Gastroesophageal sphincter (tissue), 4 donors: ENCODE measurements at regions not wholly inside any gene's neighbourhood (a gene's known extent, or its start where the extent isn't known, plus 50 kb on each side); places are given as distances from the start of the nearest gene placed in this dataset.

ENCODE experiments used
- ATAC-seq: fragments of 150-250 bp; one replicate; pipeline ENCODE4 v1.9.1; 2016; ENCODE audit warnings: mild to moderate bottlenecking, moderate library complexity
- H3K27ac ChIP-seq, 4 donors: fragments of 200-600 bp; sonication (generic) in 3 of 4; 1 replicate in 3 of 4; 2 replicates in 1 of 4; pipeline ENCODE4 v1.5.1; 2016 to 2019
- H3K27me3 ChIP-seq: fragments of 200-600 bp; sonication (generic); one replicate; pipeline ENCODE4 v1.5.1; 2019
- H3K36me3 ChIP-seq, 2 donors: fragments of 200-600 bp; sonication (generic); one replicate each; pipeline ENCODE4 v1.5.1; 2019; ENCODE audit warnings: control low read depth in 1 of 2
- H3K4me1 ChIP-seq, 3 donors: fragments of 200-600 bp; sonication (generic); 1 replicate in 2 of 3; 2 replicates in 1 of 3; pipeline ENCODE4 v1.5.1; 2016 to 2019; ENCODE audit warnings: control low read depth in 2 of 3
- H3K4me3 ChIP-seq, 2 donors: fragments of 200-600 bp; sonication (generic); one replicate each; pipeline ENCODE4 v1.5.1; 2019; ENCODE audit warnings: mild to moderate bottlenecking in 1 of 2, moderate library complexity in 1 of 2
- H3K9me3 ChIP-seq, 3 donors: fragments of 200-600 bp; sonication (generic); one replicate each; pipeline ENCODE4 v1.5.1; 2017 to 2019; ENCODE audit warnings: control low read depth in 2 of 3
- EP300 ChIP-seq: sonication (generic); formaldehyde crosslinking; IDR thresholded peaks from one replicate; pipeline ENCODE4 v1.6.1; 2017; ENCODE audit warnings: antibody characterized with exemption, mild to moderate bottlenecking
- POLR2A ChIP-seq, 2 donors: fragments of 450-650 bp; IDR thresholded peaks; one replicate each; pipeline ENCODE4 v1.6.1; 2017; ENCODE audit warnings: antibody characterized with exemption in 2 of 2, mild to moderate bottlenecking in 2 of 2, moderate library complexity in 1 of 2
- POLR2AphosphoS5 ChIP-seq: sonication (generic); formaldehyde crosslinking; IDR thresholded peaks from one replicate; pipeline ENCODE4 v1.6.1; 2017; ENCODE audit warnings: antibody characterized with exemption
- WGBS, 2 donors: methylation state at CpG; one replicate each; pipeline ENCODE4 v1.1.5; 2018; ENCODE audit warnings: low coverage in 1 of 2; 5-methylcytosine and 5-hydroxymethylcytosine counted together
- TF ChIP-seq, protein P1 (sequence below), 4 experiments: fragments of 200-600 bp in 2 of 4; fragments of 450-650 bp in 2 of 4; sonication (generic) in 1 of 4; IDR thresholded peaks; one replicate each; pipeline ENCODE4 v1.5.1; 2017 to 2019; ENCODE audit warnings: antibody characterized with exemption in 4 of 4, mild to moderate bottlenecking in 2 of 4, moderate library complexity in 2 of 4

- WGBS, 2 donors, result 87 to 100% methylated on average over 3 to 5 of the region's 5 CpGs
- ATAC-seq, result no peak
- H3K4me3 ChIP-seq, result no peak overlapping the region
Measured at GRCh38 chr4:152020073-152020472, 259.3 kb upstream of the GATB start.

DNA sequence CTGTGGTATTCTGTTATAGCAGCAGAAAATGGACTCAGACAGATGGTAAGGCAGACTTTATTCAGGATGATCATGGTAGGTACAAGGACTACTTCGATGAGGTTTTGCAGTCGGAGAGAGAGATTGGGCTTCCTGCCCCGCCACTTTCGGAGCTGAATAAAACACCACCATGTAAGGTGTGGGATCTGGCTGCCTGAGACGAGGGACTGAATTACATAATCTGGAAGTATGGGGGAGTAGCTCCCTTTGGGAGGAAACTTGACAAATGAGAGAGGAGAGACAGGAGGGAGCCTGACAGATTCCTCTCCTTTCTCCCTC, 255.5 kb upstream of the GATB start:
- H3K4me3 ChIP-seq, result no peak overlapping the region
- no peaks in the 10 kb centered on the region for H3K4me1 ChIP-seq
- no peaks in the 10 kb centered on the region for H3K9me3 ChIP-seq
- no peaks in the 10 kb centered on the region for H3K27me3 ChIP-seq
- WGBS, 2 donors, result 60 to 77% methylated on average over 1 to 4 of the region's 5 CpGs
- H3K27ac ChIP-seq, result no peak overlapping the region
- ATAC-seq, result no peak
- H3K36me3 ChIP-seq, result no peaks in the 10 kb centered on the region
- TF ChIP-seq EP300 (no peak), POLR2A (IDR thresholded peaks at IDR 0.05) (no peak), POLR2AphosphoS5 (no peak)
- TF ChIP-seq, protein P1, sequence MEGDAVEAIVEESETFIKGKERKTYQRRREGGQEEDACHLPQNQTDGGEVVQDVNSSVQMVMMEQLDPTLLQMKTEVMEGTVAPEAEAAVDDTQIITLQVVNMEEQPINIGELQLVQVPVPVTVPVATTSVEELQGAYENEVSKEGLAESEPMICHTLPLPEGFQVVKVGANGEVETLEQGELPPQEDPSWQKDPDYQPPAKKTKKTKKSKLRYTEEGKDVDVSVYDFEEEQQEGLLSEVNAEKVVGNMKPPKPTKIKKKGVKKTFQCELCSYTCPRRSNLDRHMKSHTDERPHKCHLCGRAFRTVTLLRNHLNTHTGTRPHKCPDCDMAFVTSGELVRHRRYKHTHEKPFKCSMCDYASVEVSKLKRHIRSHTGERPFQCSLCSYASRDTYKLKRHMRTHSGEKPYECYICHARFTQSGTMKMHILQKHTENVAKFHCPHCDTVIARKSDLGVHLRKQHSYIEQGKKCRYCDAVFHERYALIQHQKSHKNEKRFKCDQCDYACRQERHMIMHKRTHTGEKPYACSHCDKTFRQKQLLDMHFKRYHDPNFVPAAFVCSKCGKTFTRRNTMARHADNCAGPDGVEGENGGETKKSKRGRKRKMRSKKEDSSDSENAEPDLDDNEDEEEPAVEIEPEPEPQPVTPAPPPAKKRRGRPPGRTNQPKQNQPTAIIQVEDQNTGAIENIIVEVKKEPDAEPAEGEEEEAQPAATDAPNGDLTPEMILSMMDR (IDR thresholded peaks at IDR 0.05), result no peak

More at GRCh38 chr4:152020073-152020472, 259.3 kb upstream of the GATB start:
- Histone ChIP-seq H3K4me1 (no peaks in the 10 kb centered on the region), H3K27ac (no peak overlapping the region), H3K36me3 (no peaks in the 10 kb centered on the region), H3K27me3 (no peaks in the 10 kb centered on the region), H3K9me3 (no peaks in the 10 kb centered on the region)
- no peak for TF ChIP-seq EP300

GRCh38 chr4:152015597-152016302, 254.9 kb upstream of the GATB start:
- Histone ChIP-seq H3K4me3 (no peak overlapping the region), H3K4me1 (peaks cover 0 to 3% (median 0%) of the 10 kb centered on the region in 3 donors), H3K36me3 (no peaks in the 10 kb centered on the region), H3K27me3 (no peaks in the 10 kb centered on the region), H3K27ac (no peak overlapping the region), H3K9me3 (no peaks in the 10 kb centered on the region)
- ATAC-seq, result no peak
- TF ChIP-seq POLR2AphosphoS5, result no peak
- no peak for TF ChIP-seq EP300
- no peak for TF ChIP-seq POLR2A (IDR thresholded peaks at IDR 0.05)
- TF ChIP-seq, protein P1 (IDR thresholded peaks at IDR 0.05), result no peak
- 86 to 93% methylated on average over 3 to 10 of the region's 11 CpGs for WGBS, 2 donors

GRCh38 chr4:152014280-152014679, 253.5 kb upstream of the GATB start:
- no peak for ATAC-seq
- no peak overlapping the region for H3K27ac ChIP-seq
- 33 to 48% methylated on average over 2 to 3 of the region's 3 CpGs for WGBS, 2 donors
- no peak overlapping the region for H3K4me3 ChIP-seq
- H3K9me3 ChIP-seq, result no peaks in the 10 kb centered on the region
- H3K36me3 ChIP-seq, result no peaks in the 10 kb centered on the region
- TF ChIP-seq, protein P1 (IDR thresholded peaks at IDR 0.05), result no peak
- TF ChIP-seq POLR2A (IDR thresholded peaks at IDR 0.05) (no peak), EP300 (no peak), POLR2AphosphoS5 (no peak)
- H3K27me3 ChIP-seq, result no peaks in the 10 kb centered on the region
- H3K4me1 ChIP-seq, result peaks cover 0 to 17% (median 0%) of the 10 kb centered on the region in 3 donors

DNA sequence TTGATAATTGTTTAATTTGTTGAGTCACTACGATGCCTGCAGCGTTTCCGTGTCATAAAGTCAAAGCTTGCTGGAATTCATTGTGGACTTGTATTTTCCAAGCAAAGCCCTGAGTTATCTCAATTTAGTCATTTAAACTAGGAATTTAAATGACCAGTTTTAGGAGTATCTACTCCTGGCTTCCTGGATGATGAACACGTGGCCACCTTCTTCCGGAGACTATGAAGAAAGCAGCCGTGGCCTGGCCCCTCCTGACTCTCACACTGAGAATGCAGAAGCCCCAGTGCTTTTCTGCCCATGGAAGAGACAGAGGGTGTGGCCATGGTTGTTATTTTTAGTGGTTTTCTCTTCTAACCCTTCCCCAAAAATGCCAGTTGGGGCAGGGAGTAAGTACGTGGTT, 250.7 kb upstream of the GATB start:
- H3K27ac ChIP-seq, result no peak overlapping the region
- H3K36me3 ChIP-seq, result no peaks in the 10 kb centered on the region
- TF ChIP-seq POLR2AphosphoS5, result no peak
- no peak for TF ChIP-seq EP300
- TF ChIP-seq, protein P1 (IDR thresholded peaks at IDR 0.05), result no peak
- TF ChIP-seq POLR2A (IDR thresholded peaks at IDR 0.05), result no peak
- H3K27me3 ChIP-seq, result no peaks in the 10 kb centered on the region
- no peak for ATAC-seq
- no peaks in the 10 kb centered on the region for H3K9me3 ChIP-seq
- WGBS, 2 donors, result 78 to 95% methylated on average over 6 to 7 of the region's 7 CpGs
- H3K4me1 ChIP-seq, result peaks cover 0 to 18% (median 0%) of the 10 kb centered on the region in 3 donors
- no peak overlapping the region for H3K4me3 ChIP-seq
